Medulla oblongata (tissue), 1 donor: ENCODE measurements at regions not wholly inside any gene's neighbourhood (a gene's known extent, or its start where the extent isn't known, plus 50 kb on each side); places are given as distances from the start of the nearest gene placed in this dataset.

ENCODE experiments used
- DNase-seq: peaks from one replicate; pipeline ENCODE4 v3.0.0-alpha.2; 2015; ENCODE audit errors: extremely low spot score

GRCh38 chr1:106749491-106749890 is 307.0 kb upstream of the PRMT6 start:
- no peak for DNase-seq

- DNase-seq: no peak
These were observed 306.6 kb upstream of the PRMT6 start for GRCh38 chr1:106749906-106750305.

GRCh38 chr1:106751002-106751401 is 305.5 kb upstream of the PRMT6 start:
- DNase-seq: no peak

- no peak for DNase-seq
These were observed 303.4 kb upstream of the PRMT6 start for GRCh38 chr1:106753066-106753465.

GRCh38 chr1:106754957-106755356 is 301.5 kb upstream of the PRMT6 start:
- DNase-seq: no peak

- no peak for DNase-seq
These were observed 300.6 kb upstream of the PRMT6 start for GRCh38 chr1:106755682-106756406.

GRCh38 chr1:106756752-106757151 is 299.7 kb upstream of the PRMT6 start:
- no peak for DNase-seq

GRCh38 chr1:106768077-106768476 is 288.4 kb upstream of the PRMT6 start:
- no peak for DNase-seq

- DNase-seq: no peak
These were observed 288.0 kb upstream of the PRMT6 start for GRCh38 chr1:106768501-106768900.

GRCh38 chr1:106773206-106773605 is 283.3 kb upstream of the PRMT6 start:
- no peak for DNase-seq

- DNase-seq: no peak
These were observed 276.4 kb upstream of the PRMT6 start for GRCh38 chr1:106780066-106780465.

- DNase-seq: no peak
These were observed 275.5 kb upstream of the PRMT6 start for GRCh38 chr1:106780806-106781569.

GRCh38 chr1:106785176-106785575 is 271.3 kb upstream of the PRMT6 start:
- DNase-seq: no peak

GRCh38 chr1:106787520-106787919 is 269.0 kb upstream of the PRMT6 start:
- DNase-seq: no peak

GRCh38 chr1:106789686-106790085 is 266.8 kb upstream of the PRMT6 start:
- no peak for DNase-seq

GRCh38 chr1:106791041-106791440 is 265.4 kb upstream of the PRMT6 start:
- no peak for DNase-seq

GRCh38 chr1:106793651-106794050 is 262.8 kb upstream of the PRMT6 start:
- no peak for DNase-seq

- no peak for DNase-seq
These were observed 257.5 kb upstream of the PRMT6 start for GRCh38 chr1:106798991-106799390.

- no peak for DNase-seq
These were observed 254.3 kb upstream of the PRMT6 start for GRCh38 chr1:106802181-106802580.

- DNase-seq: no peak
These were observed 242.1 kb upstream of the PRMT6 start for GRCh38 chr1:106814418-106814817.

GRCh38 chr1:106817575-106817974 is 238.9 kb upstream of the PRMT6 start:
- DNase-seq: no peak

- no peak for DNase-seq
These were observed 225.0 kb upstream of the PRMT6 start for GRCh38 chr1:106831511-106831910.

GRCh38 chr1:106836708-106837107 is 219.8 kb upstream of the PRMT6 start:
- DNase-seq: no peak
